Osteoblast (primary cell): ENCODE measurements at regions not wholly inside any gene's neighbourhood (a gene's known extent, or its start where the extent isn't known, plus 50 kb on each side); places are given as distances from the start of the nearest gene placed in this dataset.
"Not testable (repeated sequence)": the region's sequence is repeated elsewhere in the genome, so short reads cannot be mapped to it uniquely, and the experiment has no call there.

Source experiments
- DNase-seq: peaks from one replicate; pipeline ENCODE4 v3.0.0; 2011; ENCODE audit warnings: low spot score, mixed read lengths; ENCODE audit not compliant: insufficient read length; ENCODE audit errors: missing footprints
- H2AFZ ChIP-seq: 2 replicates; pipeline ENCODE4 v1.6.0; 2011; ENCODE audit warnings: mild to moderate bottlenecking, low read length
- H3K27ac ChIP-seq: 2 replicates; pipeline ENCODE4 v1.5.1; 2011; ENCODE audit warnings: mild to moderate bottlenecking, low read depth, low read length, moderate library complexity
- H3K27me3 ChIP-seq: 2 replicates; pipeline ENCODE4 v1.6.0; 2012; ENCODE audit warnings: mild to moderate bottlenecking, control low read depth, inconsistent platforms, low read length, moderate library complexity; ENCODE audit not compliant: insufficient read depth
- H3K36me3 ChIP-seq: 2 replicates; pipeline ENCODE4 v1.5.1; 2011; ENCODE audit warnings: mild to moderate bottlenecking, low read length, control low read depth, moderate library complexity; ENCODE audit not compliant: insufficient read depth
- H3K4me1 ChIP-seq: 2 replicates; pipeline ENCODE4 v1.5.1; 2011; ENCODE audit warnings: mild to moderate bottlenecking, low read length, control low read depth, moderate library complexity; ENCODE audit not compliant: insufficient read depth
- H3K4me2 ChIP-seq: 2 replicates; pipeline ENCODE4 v1.6.0; 2011; ENCODE audit warnings: mild to moderate bottlenecking, low read length; ENCODE audit not compliant: insufficient read depth
- H3K4me3 ChIP-seq: fragments of 200-600 bp; sonication (generic); 3 replicates; pipeline ENCODE4 v1.5.1; 2012; ENCODE audit warnings: mild to moderate bottlenecking, low read length, inconsistent platforms; ENCODE audit not compliant: insufficient read depth
- H3K79me2 ChIP-seq: 2 replicates; pipeline ENCODE4 v1.6.0; 2012; ENCODE audit warnings: mild to moderate bottlenecking, low read length, control low read depth, inconsistent platforms; ENCODE audit not compliant: insufficient read depth
- H3K9me3 ChIP-seq: 2 replicates; pipeline ENCODE4 v1.5.1; 2011; ENCODE audit warnings: low read depth, low read length, control low read depth
- H4K20me1 ChIP-seq: 2 replicates; pipeline ENCODE4 v1.6.0; 2012; ENCODE audit warnings: mild to moderate bottlenecking, low read length, control low read depth; ENCODE audit not compliant: insufficient read depth
- CTCF ChIP-seq: IDR thresholded peaks from 2 replicates; pipeline ENCODE4 v1.5.1; 2011; ENCODE audit warnings: mild to moderate bottlenecking, low read depth, low read length, moderate library complexity; ENCODE audit errors: extremely low read depth

GRCh38 chrX:17984415-17984814 lies 123.3 kb upstream of the RAI2 start:
- no peak overlapping the region for H3K27ac ChIP-seq
- no peak for TF ChIP-seq CTCF
- no peaks in the 10 kb centered on the region for H3K36me3 ChIP-seq
- H2AFZ ChIP-seq = no peak overlapping the region
- no peaks in the 10 kb centered on the region for H3K4me1 ChIP-seq
- H3K9me3 ChIP-seq = no peaks in the 10 kb centered on the region
- H4K20me1 ChIP-seq = no peaks in the 10 kb centered on the region
- no peaks in the 10 kb centered on the region for H3K27me3 ChIP-seq
- DNase-seq = no peak
- no peaks in the 10 kb centered on the region for H3K79me2 ChIP-seq
- H3K4me3 ChIP-seq = no peak overlapping the region
- no peak overlapping the region for H3K4me2 ChIP-seq

- no peaks in the 10 kb centered on the region for H3K9me3 ChIP-seq
- no peaks in the 10 kb centered on the region for H4K20me1 ChIP-seq
- H3K4me1 ChIP-seq = no peaks in the 10 kb centered on the region
- H2AFZ ChIP-seq = no peak overlapping the region
- DNase-seq = no peak
- H3K27ac ChIP-seq = no peak overlapping the region
- no peak overlapping the region for H3K4me3 ChIP-seq
- H3K27me3 ChIP-seq = no peaks in the 10 kb centered on the region
- H3K4me2 ChIP-seq = no peak overlapping the region
- no peaks in the 10 kb centered on the region for H3K79me2 ChIP-seq
- no peak for TF ChIP-seq CTCF
- H3K36me3 ChIP-seq = no peaks in the 10 kb centered on the region
Observed at GRCh38 chrX:17983389-17983788, 122.3 kb upstream of the RAI2 start.

- Histone ChIP-seq H3K4me3 (no peak overlapping the region), H3K79me2 (no peaks in the 10 kb centered on the region), H2AFZ (no peak overlapping the region), H3K9me3 (no peaks in the 10 kb centered on the region), H3K27ac (no peak overlapping the region), H3K4me1 (no peaks in the 10 kb centered on the region), H3K4me2 (no peak overlapping the region), H4K20me1 (no peaks in the 10 kb centered on the region), H3K27me3 (no peaks in the 10 kb centered on the region), H3K36me3 (no peaks in the 10 kb centered on the region)
- TF ChIP-seq CTCF = no peak
- no peak for DNase-seq
Observed at GRCh38 chrX:17977696-17978095, 116.6 kb upstream of the RAI2 start.

GRCh38 chrX:17976955-17977354 lies 115.9 kb upstream of the RAI2 start:
- peak; percentile 58 for DNase-seq
- Histone ChIP-seq H3K36me3 (no peaks in the 10 kb centered on the region), H3K27ac (no peak overlapping the region), H4K20me1 (no peaks in the 10 kb centered on the region), H3K9me3 (no peaks in the 10 kb centered on the region), H3K4me1 (no peaks in the 10 kb centered on the region), H3K79me2 (no peaks in the 10 kb centered on the region), H3K4me2 (no peak overlapping the region), H3K4me3 (no peak overlapping the region), H3K27me3 (no peaks in the 10 kb centered on the region), H2AFZ (no peak overlapping the region)
- TF ChIP-seq CTCF = no peak

- not testable (repeated sequence) for DNase-seq, H3K27ac ChIP-seq, H2AFZ ChIP-seq
Observed at GRCh38 chrX:17975349-17975748, 114.3 kb upstream of the RAI2 start.

More at GRCh38 chrX:17975349-17975748, 114.3 kb upstream of the RAI2 start:
- H3K27me3 ChIP-seq, H3K36me3 ChIP-seq, H3K79me2 ChIP-seq, H4K20me1 ChIP-seq, H3K9me3 ChIP-seq, H3K4me2 ChIP-seq, H3K4me3 ChIP-seq, H3K4me1 ChIP-seq: not testable (repeated sequence)
